HL-60 (cell line): ENCODE measurements at regions not wholly inside any gene's neighbourhood (a gene's known extent, or its start where the extent isn't known, plus 50 kb on each side); places are given as distances from the start of the nearest gene placed in this dataset.

Source experiments
- DNase-seq, 2 experiments: peaks; one replicate each; pipeline ENCODE4 v3.0.0-alpha.2; 2010 to 2020; ENCODE audit warnings: low read depth in 1 of 2, low spot score in 1 of 2
- H3K27ac ChIP-seq: fragments of 250-450 bp; sonication (Bioruptor Pico); replicated peaks from 2 replicates; pipeline ENCODE4 v1.5.1; 2020; ENCODE audit warnings: mild to moderate bottlenecking, moderate library complexity
- H3K27me3 ChIP-seq: fragments of 250-450 bp; sonication (Bioruptor Pico); 2 replicates; pipeline ENCODE4 v1.5.1; 2021; ENCODE audit warnings: mild to moderate bottlenecking, moderate library complexity; ENCODE audit not compliant: insufficient read depth, poor library complexity, severe bottlenecking
- H3K4me3 ChIP-seq: replicated peaks from 2 replicates; pipeline ENCODE4 v1.5.1; 2011; ENCODE audit warnings: mild to moderate bottlenecking, control low read depth, low read length; ENCODE audit not compliant: insufficient read depth
- CTCF ChIP-seq: IDR thresholded peaks from one replicate; pipeline ENCODE4 v1.5.1; 2011; ENCODE audit warnings: low read length, control low read depth, inconsistent platforms; ENCODE audit not compliant: insufficient read depth
- GABPA ChIP-seq: IDR thresholded peaks from 2 replicates; pipeline ENCODE4 v1.6.1; 2012; ENCODE audit warnings: low read depth
- POLR2AphosphoS5 ChIP-seq: IDR thresholded peaks from 2 replicates; pipeline ENCODE4 v1.6.1; 2012; ENCODE audit warnings: low read depth
- REST ChIP-seq: IDR thresholded peaks from 2 replicates; pipeline ENCODE4 v1.6.1; 2012; ENCODE audit warnings: low read depth; ENCODE audit not compliant: insufficient replicate concordance
- SPI1 ChIP-seq: IDR thresholded peaks from 2 replicates; pipeline ENCODE4 v1.6.1; 2012; ENCODE audit warnings: low read depth, mild to moderate bottlenecking, borderline replicate concordance

GRCh38 chr13:107835339-107836018 is 379.9 kb downstream of the LIG4 start:
- Histone ChIP-seq H3K27ac (no peak overlapping the region), H3K27me3 (no peaks in the 10 kb centered on the region), H3K4me3 (no peak overlapping the region)
- peak in 1 of 2 experiments; percentile 29 for DNase-seq
- no peak for TF ChIP-seq POLR2AphosphoS5
- TF ChIP-seq GABPA, result no peak
- TF ChIP-seq SPI1, result peak; percentile 91

- no peak for DNase-seq
- TF ChIP-seq REST (no peak), SPI1 (no peak), GABPA (no peak), CTCF (no peak), POLR2AphosphoS5 (no peak)
- Histone ChIP-seq H3K27me3 (no peaks in the 10 kb centered on the region), H3K4me3 (no peak overlapping the region), H3K27ac (no peak overlapping the region)
Measured at GRCh38 chr13:107834717-107835116, 380.6 kb downstream of the LIG4 start.

GRCh38 chr13:107834281-107834680 is 381.1 kb downstream of the LIG4 start:
- Histone ChIP-seq H3K27ac (no peak overlapping the region), H3K27me3 (no peaks in the 10 kb centered on the region), H3K4me3 (no peak overlapping the region)
- DNase-seq, result no peak
- TF ChIP-seq REST (no peak), CTCF (no peak), SPI1 (no peak), POLR2AphosphoS5 (no peak), GABPA (no peak)

GRCh38 chr13:107832500-107833100 is 382.7 kb downstream of the LIG4 start:
- Histone ChIP-seq H3K27ac (no peak overlapping the region), H3K27me3 (no peaks in the 10 kb centered on the region), H3K4me3 (no peak overlapping the region)
- DNase-seq, result no peak
- TF ChIP-seq GABPA (no peak), REST (no peak), SPI1 (no peak), POLR2AphosphoS5 (no peak), CTCF (no peak)
